Esophagus squamous epithelium (tissue), 4 donors: ENCODE measurements at regions not wholly inside any gene's neighbourhood (a gene's known extent, or its start where the extent isn't known, plus 50 kb on each side); places are given as distances from the start of the nearest gene placed in this dataset.

ENCODE experiments used
- POLR2A ChIP-seq, 4 donors: fragments of 450-650 bp; IDR thresholded peaks; one replicate each; pipeline ENCODE4 v1.6.1; 2017; ENCODE audit warnings: antibody characterized with exemption in 4 of 4, mild to moderate bottlenecking in 4 of 4, moderate library complexity in 3 of 4
- TF ChIP-seq, protein P1 (sequence below), 6 experiments: fragments of 450-650 bp in 4 of 6; fragments of 200-600 bp in 2 of 6; sonication (generic) in 2 of 6; IDR thresholded peaks; one replicate each; pipeline ENCODE4 v1.5.1; 2016 to 2019; ENCODE audit warnings: antibody characterized with exemption in 6 of 6, mild to moderate bottlenecking in 4 of 6, moderate library complexity in 4 of 6

DNA sequence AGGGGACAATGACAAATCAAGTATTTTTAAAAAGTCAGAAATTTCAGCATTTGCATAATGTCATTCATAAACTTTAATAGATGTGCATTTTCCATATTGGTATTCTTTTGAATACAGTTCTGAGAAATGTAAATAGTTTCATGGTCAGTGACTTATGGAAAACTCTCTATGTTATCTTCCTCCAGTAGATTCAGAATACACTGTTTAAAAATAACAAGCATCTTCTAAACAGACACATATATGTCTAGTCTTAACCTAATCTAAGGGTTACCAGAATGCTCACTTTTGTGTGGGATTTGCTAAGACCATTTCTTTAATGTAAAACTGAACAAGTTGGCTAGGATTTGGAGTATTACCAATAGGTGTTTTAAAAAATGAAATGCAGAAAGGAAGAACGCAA lies 119.8 kb upstream of the SGCG start:
- TF ChIP-seq, protein P1, sequence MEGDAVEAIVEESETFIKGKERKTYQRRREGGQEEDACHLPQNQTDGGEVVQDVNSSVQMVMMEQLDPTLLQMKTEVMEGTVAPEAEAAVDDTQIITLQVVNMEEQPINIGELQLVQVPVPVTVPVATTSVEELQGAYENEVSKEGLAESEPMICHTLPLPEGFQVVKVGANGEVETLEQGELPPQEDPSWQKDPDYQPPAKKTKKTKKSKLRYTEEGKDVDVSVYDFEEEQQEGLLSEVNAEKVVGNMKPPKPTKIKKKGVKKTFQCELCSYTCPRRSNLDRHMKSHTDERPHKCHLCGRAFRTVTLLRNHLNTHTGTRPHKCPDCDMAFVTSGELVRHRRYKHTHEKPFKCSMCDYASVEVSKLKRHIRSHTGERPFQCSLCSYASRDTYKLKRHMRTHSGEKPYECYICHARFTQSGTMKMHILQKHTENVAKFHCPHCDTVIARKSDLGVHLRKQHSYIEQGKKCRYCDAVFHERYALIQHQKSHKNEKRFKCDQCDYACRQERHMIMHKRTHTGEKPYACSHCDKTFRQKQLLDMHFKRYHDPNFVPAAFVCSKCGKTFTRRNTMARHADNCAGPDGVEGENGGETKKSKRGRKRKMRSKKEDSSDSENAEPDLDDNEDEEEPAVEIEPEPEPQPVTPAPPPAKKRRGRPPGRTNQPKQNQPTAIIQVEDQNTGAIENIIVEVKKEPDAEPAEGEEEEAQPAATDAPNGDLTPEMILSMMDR (IDR thresholded peaks at IDR 0.05), result no peak
- TF ChIP-seq POLR2A (IDR thresholded peaks at IDR 0.05), result no peak
